GM19328 (cell line): ENCODE measurements at regions not wholly inside any gene's neighbourhood (a gene's known extent, or its start where the extent isn't known, plus 50 kb on each side); places are given as distances from the start of the nearest gene placed in this dataset.

Experiments
- ATAC-seq: cut with Tn5 transposase; IDR thresholded peaks from one replicate; pipeline ENCODE4 v1.9.1; 2021; ENCODE audit warnings: mild to moderate bottlenecking, moderate library complexity; ENCODE audit not compliant: unreplicated experiment

GRCh38 chr2:16507655-16508489, 157.8 kb downstream of the CYRIA start:
- no peak for ATAC-seq

DNA sequence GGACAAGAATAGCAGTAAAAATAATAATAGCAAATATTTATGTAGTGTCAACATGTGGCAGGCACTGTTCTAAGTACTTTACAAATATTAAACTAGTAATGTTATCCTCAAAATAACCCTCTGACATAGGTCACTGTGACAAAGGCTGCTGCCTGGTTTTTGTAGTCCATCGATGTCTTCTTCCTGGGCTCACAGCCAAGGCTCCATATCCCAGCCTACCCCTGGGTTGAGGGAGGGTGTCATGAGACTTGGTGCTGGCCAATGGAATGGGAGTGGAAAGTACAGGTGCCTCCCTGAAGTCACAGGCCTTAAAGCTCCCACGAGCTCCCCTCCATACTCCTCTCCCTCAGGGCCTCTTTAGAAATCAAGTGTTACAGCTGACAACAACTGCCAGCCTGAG, 159.3 kb downstream of the CYRIA start:
- no peak for ATAC-seq

GRCh38 chr2:16496426-16497388, 168.9 kb downstream of the CYRIA start:
- ATAC-seq: no peak

GRCh38 chr2:16495509-16496208, 170.0 kb downstream of the CYRIA start:
- no peak for ATAC-seq

- no peak for ATAC-seq
Observed at GRCh38 chr2:16494836-16495508, 170.7 kb downstream of the CYRIA start.

DNA sequence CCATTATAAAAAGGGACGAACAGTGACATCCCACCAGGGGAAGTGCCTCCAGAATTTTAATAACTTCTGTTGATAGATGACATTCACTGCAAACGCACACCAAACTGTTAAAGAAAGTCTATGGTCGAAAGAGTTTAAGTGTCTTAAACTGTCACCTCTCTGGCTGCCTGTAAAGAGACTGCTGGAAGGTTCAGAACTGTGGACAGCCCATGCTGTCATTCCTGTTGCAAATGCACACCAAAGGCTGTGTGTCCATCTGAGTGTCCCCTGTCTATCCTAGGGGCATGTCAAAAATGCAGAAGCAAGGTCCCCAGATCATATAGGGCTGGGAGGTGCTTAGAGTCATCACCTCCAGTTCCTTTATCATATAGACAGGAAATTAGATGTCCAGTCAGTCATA, 171.8 kb downstream of the CYRIA start:
- no peak for ATAC-seq

GRCh38 chr2:16487686-16488085, 177.9 kb downstream of the CYRIA start:
- no peak for ATAC-seq

DNA sequence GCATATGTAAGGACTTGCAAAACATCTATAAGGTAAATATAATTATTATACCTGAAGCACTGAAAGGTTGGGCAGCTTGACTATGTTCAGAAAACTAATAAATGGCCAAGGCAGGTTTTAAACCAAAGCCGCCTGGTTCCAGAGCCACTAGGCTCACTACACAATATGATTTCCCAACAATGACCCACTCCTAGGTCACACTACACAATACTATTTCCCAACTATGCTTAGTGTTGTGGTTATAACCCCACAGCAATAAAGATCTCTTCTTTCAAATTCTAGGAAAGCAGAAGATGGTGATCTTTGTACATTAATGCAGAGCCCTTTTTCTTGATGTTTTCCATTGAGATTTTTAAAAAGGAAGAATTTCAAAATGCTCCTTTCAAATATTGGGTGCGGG, 180.4 kb downstream of the CYRIA start:
- ATAC-seq: no peak

GRCh38 chr2:16482460-16482859, 183.2 kb downstream of the CYRIA start:
- no peak for ATAC-seq

DNA sequence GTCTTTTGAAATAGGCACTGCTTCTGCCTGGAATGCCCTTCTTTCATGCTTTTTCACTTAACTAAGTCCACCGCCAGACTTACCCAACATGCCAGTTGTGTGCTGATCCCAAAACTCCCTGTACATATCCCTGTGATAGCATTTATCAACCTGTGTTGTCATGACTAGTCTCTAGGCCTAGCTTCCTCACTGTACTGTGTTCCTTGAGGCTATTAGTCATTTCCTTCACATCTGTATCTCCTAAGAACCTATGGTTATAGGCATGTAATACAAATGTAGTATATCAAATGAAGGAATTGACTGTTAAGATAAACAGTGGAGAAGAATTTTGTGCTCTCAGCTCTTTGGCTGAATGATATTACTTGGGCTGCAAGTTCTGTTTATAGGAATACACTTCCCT, 184.3 kb downstream of the CYRIA start:
- ATAC-seq: no peak

GRCh38 chr2:16479721-16480120, 185.9 kb downstream of the CYRIA start:
- ATAC-seq: no peak

DNA sequence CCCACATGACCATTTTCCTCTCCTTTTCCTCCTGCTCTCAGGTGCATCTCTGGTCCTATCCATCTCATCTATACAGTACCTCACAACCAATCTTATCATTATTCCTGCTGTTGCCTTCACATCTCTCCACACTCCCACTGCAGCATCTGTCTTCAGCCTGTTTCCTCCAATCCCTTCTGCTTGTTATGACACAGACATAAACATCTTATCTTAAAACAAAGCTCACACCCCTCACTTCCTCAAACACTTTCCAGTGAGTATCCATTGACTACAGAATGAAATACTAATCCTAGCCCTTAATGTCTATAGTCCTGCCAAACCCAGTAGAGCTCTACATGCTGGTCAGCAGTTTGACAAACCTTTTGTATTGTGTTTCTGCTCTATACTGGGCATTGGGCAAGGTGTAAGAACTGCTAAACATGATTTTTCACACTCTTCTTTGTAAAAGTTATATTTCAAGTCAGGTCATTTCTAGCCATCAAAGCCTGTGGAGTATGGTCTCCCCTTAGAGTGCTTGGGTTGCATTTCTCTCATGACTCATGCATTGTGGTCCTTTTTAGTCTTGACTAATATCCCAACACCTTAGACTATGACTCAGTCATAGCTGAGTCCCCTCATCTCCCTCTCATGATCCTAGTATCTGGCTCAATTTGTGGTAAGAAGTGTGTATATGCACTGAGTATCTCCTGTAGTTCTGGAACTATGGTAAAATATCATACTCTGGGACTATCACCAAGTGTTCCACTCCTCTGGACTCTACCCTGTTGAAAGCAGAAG, 187.0 kb downstream of the CYRIA start:
- no peak for ATAC-seq

- no peak for ATAC-seq
Observed at GRCh38 chr2:16477648-16478047, 188.0 kb downstream of the CYRIA start.

DNA sequence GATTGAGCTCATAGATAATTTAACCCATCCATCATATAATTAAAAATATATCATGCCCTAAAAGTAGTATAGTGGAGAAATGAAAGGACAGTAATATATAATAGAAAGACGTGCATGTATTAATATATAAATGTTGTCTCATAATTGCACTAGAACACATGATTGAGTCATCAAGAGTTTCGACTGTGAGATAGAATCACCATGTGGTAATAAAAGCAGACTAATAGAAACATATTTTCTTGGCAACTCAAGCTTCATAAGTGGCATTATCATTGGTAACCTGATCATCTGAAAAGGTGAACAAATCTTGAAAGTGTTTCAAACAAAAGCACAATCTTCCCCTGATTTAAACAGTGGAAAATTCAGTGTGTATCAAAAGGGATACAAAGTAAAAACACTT, 188.8 kb downstream of the CYRIA start:
- no peak for ATAC-seq

- no peak for ATAC-seq
Observed at GRCh38 chr2:16475986-16476567, 189.6 kb downstream of the CYRIA start.

GRCh38 chr2:16475586-16475985, 190.0 kb downstream of the CYRIA start:
- no peak for ATAC-seq

DNA sequence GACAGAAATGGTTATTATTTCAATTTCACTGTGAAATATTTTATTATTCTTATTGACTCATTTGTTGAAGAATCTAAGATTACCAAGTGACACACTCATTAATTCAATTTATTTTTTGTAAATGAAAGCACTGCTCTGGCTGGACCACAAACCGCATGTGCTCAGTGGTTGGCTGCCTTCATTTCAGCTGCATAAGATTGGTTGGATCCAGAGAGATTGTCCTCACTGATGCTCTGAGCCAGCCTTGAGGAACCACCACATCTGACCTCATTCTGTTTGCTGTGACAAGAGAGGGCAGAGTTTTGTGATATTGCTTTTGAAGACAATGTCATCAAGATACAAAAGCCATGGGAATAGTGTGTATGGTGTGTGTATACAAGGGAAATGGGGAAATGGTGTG, 192.1 kb downstream of the CYRIA start:
- ATAC-seq: no peak

DNA sequence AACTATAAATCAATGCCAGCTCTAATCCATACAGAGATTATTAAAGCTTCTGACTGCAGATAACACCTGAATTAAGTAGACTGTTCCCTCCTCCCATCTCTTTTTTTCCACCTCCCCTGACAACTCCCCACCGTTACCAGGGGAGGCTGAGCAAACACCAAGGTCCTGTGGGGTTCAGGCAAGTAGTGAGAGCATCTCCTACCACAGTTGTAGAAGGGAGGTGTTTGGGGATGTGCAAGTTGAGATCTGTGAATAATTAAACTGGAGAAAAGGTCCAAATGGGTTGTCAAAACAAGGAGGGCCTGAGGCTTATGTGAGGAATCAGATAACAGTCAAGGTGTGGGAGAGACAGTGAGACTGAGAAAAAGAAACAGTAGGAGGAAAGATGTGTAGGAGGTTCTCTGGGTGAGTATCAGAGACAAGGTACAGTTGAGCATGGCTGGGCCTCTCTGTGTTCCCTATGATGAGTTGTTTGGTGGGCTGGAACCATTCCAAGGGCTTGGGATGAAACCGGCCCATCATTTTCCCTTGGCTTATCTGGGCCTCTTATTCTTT, 194.6 kb downstream of the CYRIA start:
- no peak for ATAC-seq

GRCh38 chr2:16466821-16467151, 198.8 kb downstream of the CYRIA start:
- ATAC-seq: no peak
